SJSA1 (cell line): ENCODE measurements at regions not wholly inside any gene's neighbourhood (a gene's known extent, or its start where the extent isn't known, plus 50 kb on each side); places are given as distances from the start of the nearest gene placed in this dataset.

Source experiments
- DNase-seq, 2 experiments: peaks; one replicate each; pipeline ENCODE4 v3.0.0-alpha.2; 2015 to 2020; ENCODE audit warnings: low spot score in 2 of 2, low read depth in 1 of 2
- H3K27ac ChIP-seq: fragments of 250-450 bp; sonication (Bioruptor Pico); 2 replicates; pipeline ENCODE4 v1.5.1; 2020; ENCODE audit warnings: mild to moderate bottlenecking, moderate library complexity
- H3K27me3 ChIP-seq: fragments of 250-450 bp; sonication (Bioruptor Pico); replicated peaks from 2 replicates; pipeline ENCODE4 v1.5.1; 2020; ENCODE audit warnings: mild to moderate bottlenecking, moderate library complexity
- H3K36me3 ChIP-seq: fragments of 250-450 bp; sonication (Bioruptor Pico); 2 replicates; pipeline ENCODE4 v1.5.1; 2020; ENCODE audit warnings: mild to moderate bottlenecking
- H3K4me1 ChIP-seq: fragments of 250-450 bp; sonication (Bioruptor Pico); replicated peaks from 2 replicates; pipeline ENCODE4 v1.6.1; 2021; ENCODE audit warnings: mild to moderate bottlenecking
- H3K4me3 ChIP-seq: fragments of 250-450 bp; sonication (Bioruptor Pico); 2 replicates; pipeline ENCODE4 v1.5.1; 2020; ENCODE audit warnings: mild to moderate bottlenecking
- H3K9me3 ChIP-seq: fragments of 250-450 bp; sonication (Bioruptor Pico); replicated peaks from 2 replicates; pipeline ENCODE4 v1.5.1; 2020; ENCODE audit warnings: mild to moderate bottlenecking

DNA sequence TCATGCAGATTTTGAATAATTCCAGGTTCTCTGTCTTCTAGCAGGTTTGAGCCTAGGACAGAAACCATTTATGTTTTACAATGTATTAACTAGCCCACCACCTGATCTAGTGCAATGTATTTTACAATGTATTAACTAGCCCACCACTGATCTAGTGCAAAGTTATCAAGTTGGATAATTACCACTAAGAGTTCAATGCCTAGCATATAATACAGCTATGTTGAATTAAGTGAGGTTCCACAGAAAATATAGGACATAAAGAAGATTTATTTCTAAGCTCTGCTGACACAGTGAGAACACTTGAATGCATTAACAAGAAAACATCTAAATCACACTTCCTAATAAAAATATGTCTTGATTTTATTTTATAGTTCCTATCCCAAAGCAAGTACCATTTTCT is 854.6 kb upstream of the NEGR1 start:
- H3K36me3 ChIP-seq: no peaks in the 10 kb centered on the region
- H3K4me3 ChIP-seq: no peak overlapping the region
- H3K4me1 ChIP-seq: no peaks in the 10 kb centered on the region
- no peak for DNase-seq
- H3K27ac ChIP-seq: no peak overlapping the region
- no peaks in the 10 kb centered on the region for H3K9me3 ChIP-seq
- no peaks in the 10 kb centered on the region for H3K27me3 ChIP-seq

- Histone ChIP-seq H3K4me1 (no peaks in the 10 kb centered on the region), H3K9me3 (0 out of 2 replicates have a peak, but pooled peaks cover 4% of the 10 kb centered on the region), H3K36me3 (no peaks in the 10 kb centered on the region), H3K4me3 (no peak overlapping the region), H3K27ac (no peak overlapping the region), H3K27me3 (no peaks in the 10 kb centered on the region)
- no peak for DNase-seq
Measured at GRCh38 chr1:73106931-73107330, 824.6 kb upstream of the NEGR1 start.

DNA sequence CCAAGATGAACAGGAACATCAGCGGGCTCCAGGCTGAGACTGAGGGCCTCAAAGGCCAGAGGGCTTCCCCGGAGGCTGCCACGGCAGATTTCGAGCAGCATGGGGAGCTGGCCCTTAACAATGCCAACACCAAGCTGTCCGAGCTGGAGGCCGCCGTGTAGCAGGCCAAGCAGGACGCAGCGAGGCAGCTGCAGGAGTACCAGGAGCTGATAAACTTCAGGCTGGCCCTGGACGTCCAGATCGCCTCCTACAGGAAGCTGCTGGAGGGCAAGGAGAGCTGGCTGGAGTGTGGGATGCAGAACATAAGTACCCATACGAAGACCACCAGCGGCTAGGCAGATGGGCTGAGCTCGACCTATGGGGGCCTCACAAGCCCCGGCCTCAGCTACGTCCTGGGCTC is 823.4 kb upstream of the NEGR1 start:
- H3K4me1 ChIP-seq: no peaks in the 10 kb centered on the region
- no peaks in the 10 kb centered on the region for H3K36me3 ChIP-seq
- no peak for DNase-seq
- H3K4me3 ChIP-seq: no peak overlapping the region
- no peaks in the 10 kb centered on the region for H3K9me3 ChIP-seq
- H3K27me3 ChIP-seq: no peaks in the 10 kb centered on the region
- no peak overlapping the region for H3K27ac ChIP-seq

DNA sequence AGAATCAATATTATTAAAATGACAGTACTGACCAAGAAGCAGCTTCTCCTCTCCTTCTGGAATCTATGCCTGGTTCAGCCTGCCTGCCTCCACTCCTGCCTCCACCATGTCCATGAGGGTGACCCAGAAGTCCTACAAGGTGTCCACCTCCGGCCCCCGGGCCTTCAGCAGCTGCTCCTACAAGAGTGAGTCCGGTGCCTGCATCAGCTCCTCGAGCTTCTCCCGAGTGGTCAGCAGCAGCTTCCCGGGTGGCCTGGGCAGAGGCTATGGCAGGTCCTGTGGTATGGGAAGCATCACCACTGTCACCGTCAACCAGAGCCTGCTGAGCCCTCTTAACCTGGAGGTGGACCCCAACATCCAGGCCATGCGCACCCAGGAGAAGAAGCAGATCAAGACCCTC is 822.4 kb upstream of the NEGR1 start:
- H3K27ac ChIP-seq: no peak overlapping the region
- no peaks in the 10 kb centered on the region for H3K27me3 ChIP-seq
- DNase-seq: no peak
- H3K9me3 ChIP-seq: no peaks in the 10 kb centered on the region
- no peaks in the 10 kb centered on the region for H3K36me3 ChIP-seq
- no peaks in the 10 kb centered on the region for H3K4me1 ChIP-seq
- H3K4me3 ChIP-seq: no peak overlapping the region

- Histone ChIP-seq H3K36me3 (no peaks in the 10 kb centered on the region), H3K4me1 (no peaks in the 10 kb centered on the region), H3K27me3 (no peaks in the 10 kb centered on the region), H3K4me3 (no peak overlapping the region), H3K27ac (no peak overlapping the region), H3K9me3 (0 out of 2 replicates have a peak, but pooled peaks cover 4% of the 10 kb centered on the region)
- no peak for DNase-seq
Measured at GRCh38 chr1:73100216-73100615, 817.9 kb upstream of the NEGR1 start.

GRCh38 chr1:73097917-73098316 is 815.6 kb upstream of the NEGR1 start:
- Histone ChIP-seq H3K4me3 (no peak overlapping the region), H3K4me1 (no peaks in the 10 kb centered on the region), H3K27me3 (no peaks in the 10 kb centered on the region), H3K9me3 (0 out of 2 replicates have a peak, but pooled peaks cover 7% of the 10 kb centered on the region), H3K27ac (no peak overlapping the region), H3K36me3 (no peaks in the 10 kb centered on the region)
- DNase-seq: no peak

- Histone ChIP-seq H3K4me1 (no peaks in the 10 kb centered on the region), H3K36me3 (no peaks in the 10 kb centered on the region), H3K9me3 (0 out of 2 replicates have a peak, but pooled peaks cover 7% of the 10 kb centered on the region), H3K27me3 (no peaks in the 10 kb centered on the region), H3K27ac (no peak overlapping the region), H3K4me3 (no peak overlapping the region)
- no peak for DNase-seq
Measured at GRCh38 chr1:73096841-73097240, 814.5 kb upstream of the NEGR1 start.

DNA sequence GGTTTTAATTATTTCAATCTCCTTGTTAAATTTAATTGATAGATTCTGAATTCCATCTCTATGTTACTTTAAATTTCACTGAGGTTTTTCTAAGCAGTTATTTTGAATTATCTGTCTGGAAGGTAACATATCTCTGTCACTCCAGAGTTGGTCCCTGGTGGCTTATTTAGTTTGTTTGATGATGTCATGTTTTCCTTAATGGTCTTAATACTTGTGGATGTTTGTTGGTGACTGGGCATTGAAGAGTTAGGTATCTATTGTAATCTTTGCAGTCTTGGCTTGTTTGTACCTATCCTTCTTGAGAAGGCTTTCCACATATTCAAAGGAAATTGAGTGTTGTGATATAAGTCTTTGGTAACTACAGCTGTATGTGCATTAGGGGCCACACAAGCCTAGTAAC is 810.0 kb upstream of the NEGR1 start:
- no peak for DNase-seq
- Histone ChIP-seq H3K27me3 (no peaks in the 10 kb centered on the region), H3K9me3 (0 out of 2 replicates have a peak, but pooled peaks cover 3% of the 10 kb centered on the region), H3K4me3 (no peak overlapping the region), H3K36me3 (no peaks in the 10 kb centered on the region), H3K4me1 (no peaks in the 10 kb centered on the region), H3K27ac (no peak overlapping the region)

DNA sequence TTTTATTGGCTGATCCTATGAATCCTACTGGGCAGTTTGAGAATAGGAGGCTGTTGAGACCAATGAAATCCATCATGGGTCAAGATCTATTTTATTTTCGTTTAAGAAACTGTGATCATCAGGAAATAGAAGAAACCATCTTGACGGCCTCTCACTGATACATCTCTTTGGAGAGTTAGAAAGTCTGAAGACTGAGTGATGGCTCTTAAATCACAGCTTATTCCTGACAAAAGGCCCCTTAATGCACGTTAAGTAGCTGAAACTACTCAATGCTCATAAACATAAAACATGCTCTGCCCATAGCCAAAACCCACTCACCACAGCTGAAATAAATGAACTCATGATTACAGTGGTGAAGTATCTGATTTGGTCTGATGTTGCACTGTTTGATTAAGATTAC is 784.5 kb upstream of the NEGR1 start:
- Histone ChIP-seq H3K9me3 (no peaks in the 10 kb centered on the region), H3K27ac (no peak overlapping the region), H3K4me3 (no peak overlapping the region), H3K27me3 (no peaks in the 10 kb centered on the region), H3K4me1 (no peaks in the 10 kb centered on the region), H3K36me3 (no peaks in the 10 kb centered on the region)
- DNase-seq: no peak

DNA sequence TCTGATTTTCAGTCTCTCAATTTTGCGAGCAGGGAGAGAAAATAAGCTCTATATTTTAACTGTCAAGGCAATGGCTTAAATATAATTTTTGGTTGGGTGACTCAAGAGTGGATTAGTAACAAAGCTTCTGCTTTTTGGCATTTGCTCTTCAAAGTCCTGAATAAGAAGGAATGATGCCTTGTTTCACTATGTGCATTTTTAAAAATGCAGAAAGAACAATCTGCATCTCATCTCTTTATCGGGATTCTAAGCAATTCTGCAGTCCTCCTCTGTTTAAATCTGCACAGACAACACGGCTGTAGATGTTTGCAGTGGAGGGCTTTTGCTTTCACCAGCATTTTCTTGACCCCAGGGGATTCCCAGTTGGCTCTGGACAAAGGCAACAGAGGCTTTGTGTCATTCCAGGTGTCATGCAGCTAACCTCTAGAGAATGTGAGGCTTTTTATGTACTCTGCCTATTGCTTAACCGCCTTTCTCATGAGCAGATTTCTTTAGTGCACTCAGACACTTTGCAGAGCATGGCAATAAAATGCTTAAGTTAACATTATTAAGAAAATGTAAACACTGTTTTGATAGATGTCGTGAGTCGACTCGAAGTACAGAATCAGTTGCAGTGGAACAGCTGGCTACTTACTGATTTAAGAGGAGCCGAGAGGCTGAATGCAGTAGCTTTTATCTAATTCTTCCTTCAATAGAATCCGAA is 783.2 kb upstream of the NEGR1 start:
- no peak for DNase-seq
- no peaks in the 10 kb centered on the region; the same call in 1 of the 2 replicates for H3K9me3 ChIP-seq
- H3K4me1 ChIP-seq: no peaks in the 10 kb centered on the region
- no peaks in the 10 kb centered on the region for H3K36me3 ChIP-seq
- no peaks in the 10 kb centered on the region for H3K27me3 ChIP-seq
- no peak overlapping the region for H3K4me3 ChIP-seq
- no peak overlapping the region for H3K27ac ChIP-seq

DNA sequence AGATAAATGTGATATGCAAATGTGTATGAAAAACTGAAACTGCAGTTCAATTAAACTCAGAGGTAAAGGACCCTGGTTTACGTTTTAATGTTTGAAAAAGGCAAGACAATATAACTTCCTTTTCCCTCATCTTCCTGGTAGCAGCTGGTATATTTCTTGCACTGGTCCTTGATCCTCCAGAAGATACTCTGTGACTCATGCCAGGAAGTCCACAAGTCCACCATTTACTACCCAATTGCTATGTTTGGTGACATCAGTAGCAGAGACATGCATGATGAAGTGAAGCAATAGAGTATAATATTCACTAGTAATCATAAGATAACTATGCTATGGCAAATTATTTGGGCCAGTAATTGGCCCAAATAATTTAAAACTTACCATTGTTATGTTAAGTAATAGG is 774.5 kb upstream of the NEGR1 start:
- no peaks in the 10 kb centered on the region for H3K27me3 ChIP-seq
- no peak for DNase-seq
- H3K36me3 ChIP-seq: no peaks in the 10 kb centered on the region
- peaks cover 6% of the 10 kb centered on the region; the same call in 1 of the 2 replicates for H3K9me3 ChIP-seq
- H3K27ac ChIP-seq: no peak overlapping the region
- H3K4me1 ChIP-seq: no peaks in the 10 kb centered on the region
- H3K4me3 ChIP-seq: no peak overlapping the region

- DNase-seq: no peak
- Histone ChIP-seq H3K4me3 (no peak overlapping the region), H3K27me3 (no peaks in the 10 kb centered on the region), H3K36me3 (no peaks in the 10 kb centered on the region), H3K9me3 (no peaks in the 10 kb centered on the region; the same call in 1 of the 2 replicates), H3K27ac (no peak overlapping the region), H3K4me1 (no peaks in the 10 kb centered on the region)
Measured at GRCh38 chr1:73044241-73045036, 762.1 kb upstream of the NEGR1 start.

DNA sequence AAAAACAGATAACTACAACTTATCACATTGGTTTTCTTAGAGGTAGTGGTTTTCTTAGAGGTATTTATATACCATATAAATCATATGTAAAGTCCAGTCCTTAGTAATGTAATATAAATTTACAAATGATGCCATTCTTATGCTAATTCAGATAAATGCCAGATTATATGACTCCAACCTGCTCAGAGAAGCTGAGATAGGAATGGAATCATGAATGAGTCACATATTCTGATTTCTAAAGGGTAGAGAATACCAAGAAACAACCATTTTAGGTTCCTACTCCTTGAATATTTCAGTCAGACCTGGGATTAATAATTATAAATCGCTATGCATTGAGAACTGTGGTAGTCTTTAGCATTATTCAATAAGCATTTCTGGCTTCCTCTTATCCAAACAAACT is 760.1 kb upstream of the NEGR1 start:
- H3K27me3 ChIP-seq: no peaks in the 10 kb centered on the region
- H3K27ac ChIP-seq: no peak overlapping the region
- H3K4me3 ChIP-seq: no peak overlapping the region
- H3K36me3 ChIP-seq: no peaks in the 10 kb centered on the region
- no peaks in the 10 kb centered on the region for H3K4me1 ChIP-seq
- no peak for DNase-seq
- H3K9me3 ChIP-seq: no peaks in the 10 kb centered on the region; the same call in 1 of the 2 replicates

GRCh38 chr1:73040811-73041210 is 758.5 kb upstream of the NEGR1 start:
- no peak overlapping the region for H3K4me3 ChIP-seq
- no peak for DNase-seq
- no peaks in the 10 kb centered on the region; the same call in 1 of the 2 replicates for H3K9me3 ChIP-seq
- no peaks in the 10 kb centered on the region for H3K4me1 ChIP-seq
- no peak overlapping the region for H3K27ac ChIP-seq
- H3K27me3 ChIP-seq: no peaks in the 10 kb centered on the region
- no peaks in the 10 kb centered on the region for H3K36me3 ChIP-seq
